H1 (cell line): ENCODE measurements at regions not wholly inside any gene's neighbourhood (a gene's known extent, or its start where the extent isn't known, plus 50 kb on each side); places are given as distances from the start of the nearest gene placed in this dataset.

ENCODE experiments used
- CTCF ChIA-PET: fragments of 300-600 bp; sonication (Branson Sonifier 250); formaldehyde crosslinking; loops from one replicate; lab custom pipeline; 2021; ENCODE audit not compliant: partially characterized antibody; lab: Charles Lee
- POLR2A ChIA-PET: fragments of 300-600 bp; sonication (Branson Sonifier 250); formaldehyde crosslinking; loops from one replicate; lab custom pipeline; 2021; ENCODE audit warnings: inconsistent platforms; ENCODE audit not compliant: partially characterized antibody; lab: Charles Lee
- DNase-seq, 2 experiments: peaks; one replicate each; pipeline versions ENCODE4 v3.0.0 to v3.0.0-alpha.2; 2010 to 2022; ENCODE audit warnings: low spot score in 2 of 2, low read depth in 1 of 2, mixed read lengths in 1 of 2
- FAIRE-seq: peaks from 2 replicates; lab custom pipeline; 2011; peaks lifted over from hg19 to GRCh38; lab: Jason Lieb, UNC
- H2AFZ ChIP-seq: 2 replicates; pipeline ENCODE4 v1.8.1; 2012; ENCODE audit warnings: low read length, inconsistent platforms
- H2AK5ac ChIP-seq: 2 replicates; pipeline ENCODE4 v1.6.1; 2013; ENCODE audit warnings: low read depth, low read length
- H2BK120ac ChIP-seq: replicated peaks from 2 replicates; pipeline ENCODE3; 2013; ENCODE audit warnings: low read depth, low read length, inconsistent platforms
- H2BK12ac ChIP-seq: 2 replicates; pipeline ENCODE4 v1.6.1; 2013; ENCODE audit warnings: low read depth, low read length
- H2BK15ac ChIP-seq: 2 replicates; pipeline ENCODE4 v1.6.1; 2013; ENCODE audit warnings: low read length
- H2BK20ac ChIP-seq: 2 replicates; pipeline ENCODE4 v1.6.1; 2013; ENCODE audit warnings: low read length
- H2BK5ac ChIP-seq: 2 replicates; pipeline ENCODE4 v1.6.1; 2013; ENCODE audit warnings: low read depth, low read length
- H3K14ac ChIP-seq: 2 replicates; pipeline ENCODE4 v1.6.1; 2013; ENCODE audit warnings: inconsistent platforms; ENCODE audit not compliant: insufficient read length
- H3K18ac ChIP-seq: 2 replicates; pipeline ENCODE4 v1.6.1; 2013; ENCODE audit warnings: low read length; ENCODE audit errors: extremely low read depth
- H3K23ac ChIP-seq: 2 replicates; pipeline ENCODE4 v1.6.1; 2013; ENCODE audit warnings: inconsistent platforms; ENCODE audit not compliant: insufficient read length
- H3K23me2 ChIP-seq: 2 replicates; pipeline ENCODE4 v1.6.1; 2013; ENCODE audit warnings: low read depth, low read length
- H3K27ac ChIP-seq: 2 replicates; pipeline ENCODE4 v1.6.1; 2011; ENCODE audit warnings: low read depth, low read length, inconsistent platforms
- H3K27me3 ChIP-seq, 4 experiments: replicated peaks in 1 of 4; 1 replicate in 1 of 4; 2 replicates in 3 of 4; pipeline versions ENCODE4 v1.6.1 to v1.8.1; 2011 to 2013; ENCODE audit warnings: low read length in 3 of 4, mild to moderate bottlenecking in 3 of 4, inconsistent platforms in 2 of 4, mixed read lengths in 2 of 4, moderate library complexity in 1 of 4; ENCODE audit not compliant: control insufficient read depth in 3 of 4, insufficient read depth in 3 of 4; ENCODE audit errors: extremely low read depth in 1 of 4
- H3K36me3 ChIP-seq, 4 experiments: 2 replicates each; pipeline versions ENCODE4 v1.6.1 to v1.8.1; 2011 to 2013; ENCODE audit warnings: mild to moderate bottlenecking in 4 of 4, low read length in 3 of 4, moderate library complexity in 2 of 4, control low read depth in 1 of 4, inconsistent platforms in 1 of 4; ENCODE audit not compliant: insufficient read depth in 4 of 4, control insufficient read depth in 2 of 4
- H3K4ac ChIP-seq: replicated peaks from 2 replicates; pipeline ENCODE3; 2013; ENCODE audit warnings: low read length, low read depth, mixed read lengths, inconsistent platforms; ENCODE audit not compliant: insufficient read length
- H3K4me1 ChIP-seq, 4 experiments: replicated peaks in 1 of 4; 1 replicate in 1 of 4; 2 replicates in 3 of 4; pipeline versions ENCODE4 v1.6.1 to v1.8.1; 2011 to 2013; ENCODE audit warnings: low read length in 3 of 4, inconsistent platforms in 2 of 4, mixed read lengths in 1 of 4; ENCODE audit not compliant: insufficient read depth in 4 of 4, control insufficient read depth in 3 of 4
- H3K4me2 ChIP-seq, 2 experiments: 2 replicates each; pipeline versions ENCODE4 v1.6.1 to v1.8.1; 2011 to 2013; ENCODE audit warnings: low read depth in 2 of 2, low read length in 2 of 2, control low read depth in 1 of 2, inconsistent platforms in 1 of 2, mild to moderate bottlenecking in 1 of 2; ENCODE audit not compliant: insufficient read depth in 1 of 2
- H3K4me3 ChIP-seq, 4 experiments: fragments of 200-600, 300-600 bp in 1 of 4; sonication (generic), shearing (Covaris generic), sonication (Bioruptor Twin) in 1 of 4; 2 replicates each; pipeline versions ENCODE4 v1.5.1 to v1.8.1; 2011 to 2016; ENCODE audit warnings: low read length in 4 of 4, low read depth in 3 of 4, control low read depth in 2 of 4, inconsistent platforms in 2 of 4, mild to moderate bottlenecking in 2 of 4, mixed read lengths in 1 of 4, moderate library complexity in 1 of 4; ENCODE audit not compliant: insufficient read depth in 2 of 4; ENCODE audit errors: extremely low read depth in 1 of 4
- H3K56ac ChIP-seq: replicated peaks from 2 replicates; pipeline ENCODE3; 2013; ENCODE audit warnings: low read depth, mild to moderate bottlenecking, mixed read lengths, low read length, inconsistent platforms; ENCODE audit not compliant: insufficient read length
- H3K79me1 ChIP-seq: 2 replicates; pipeline ENCODE4 v1.6.1; 2013; ENCODE audit warnings: low read depth, low read length, control low read depth
- H3K79me2 ChIP-seq, 2 experiments: 2 replicates each; pipeline versions ENCODE4 v1.6.1 to v1.8.1; 2012 to 2013; ENCODE audit warnings: low read length in 2 of 2, mild to moderate bottlenecking in 2 of 2, inconsistent platforms in 1 of 2; ENCODE audit not compliant: insufficient read depth in 2 of 2, control insufficient read depth in 1 of 2
- H3K9ac ChIP-seq, 4 experiments: replicated peaks in 1 of 4; 1 replicate in 1 of 4; 2 replicates in 3 of 4; pipeline versions ENCODE4 v1.6.1 to v1.8.1; 2011 to 2013; ENCODE audit warnings: low read depth in 3 of 4, low read length in 3 of 4, control low read depth in 2 of 4, mild to moderate bottlenecking in 2 of 4, moderate library complexity in 2 of 4, inconsistent platforms in 1 of 4; ENCODE audit errors: extremely low read depth in 1 of 4
- H3K9me3 ChIP-seq, 2 experiments: 2 replicates each; pipeline versions ENCODE4 v1.6.1 to v1.8.1; 2012 to 2013; ENCODE audit warnings: mild to moderate bottlenecking in 2 of 2, moderate library complexity in 2 of 2, control low read depth in 1 of 2, inconsistent platforms in 1 of 2, low read depth in 1 of 2, low read length in 1 of 2, mixed read lengths in 1 of 2; ENCODE audit not compliant: insufficient read depth in 2 of 2
- H4K20me1 ChIP-seq, 2 experiments: replicated peaks in 1 of 2; 2 replicates each; pipeline versions ENCODE3 to v1.8.1; 2011 to 2013; ENCODE audit warnings: inconsistent platforms in 2 of 2, low read length in 2 of 2, mild to moderate bottlenecking in 1 of 2; ENCODE audit not compliant: insufficient read depth in 2 of 2, control insufficient read depth in 1 of 2
- H4K5ac ChIP-seq: 2 replicates; pipeline ENCODE4 v1.6.1; 2013; ENCODE audit warnings: low read length, low read depth, mixed read lengths, inconsistent platforms; ENCODE audit not compliant: insufficient read length
- H4K8ac ChIP-seq: 2 replicates; pipeline ENCODE4 v1.8.0; 2013; ENCODE audit warnings: mild to moderate bottlenecking, moderate library complexity, low read length, inconsistent platforms; ENCODE audit not compliant: insufficient read depth; ENCODE audit errors: extremely low read depth
- H4K91ac ChIP-seq: replicated peaks from 2 replicates; pipeline ENCODE3; 2013; ENCODE audit warnings: low read length, mixed read lengths, inconsistent platforms; ENCODE audit not compliant: insufficient read length
- ASH2L ChIP-seq: fragments of 200-600, 300-600 bp; sonication (generic); IDR thresholded peaks from one replicate; pipeline ENCODE4 v1.7.1; 2017; ENCODE audit warnings: low read length
- GTF2F1 ChIP-seq: IDR thresholded peaks from 2 replicates; pipeline ENCODE4 v1.6.1; 2012; ENCODE audit warnings: low read depth, low read length, improper control_type of control experiment, borderline replicate concordance
- HDAC2 ChIP-seq, 2 experiments: fragments of 300-600 bp in 1 of 2; sonication (generic) in 1 of 2; IDR thresholded peaks; 2 replicates each; pipeline ENCODE4 v1.6.1; 2011 to 2012; ENCODE audit warnings: low read depth in 2 of 2, low read length in 2 of 2, mild to moderate bottlenecking in 2 of 2, moderate library complexity in 2 of 2, borderline replicate concordance in 1 of 2, inconsistent platforms in 1 of 2
- HDAC6 ChIP-seq: IDR thresholded peaks from one replicate; pipeline ENCODE4 v1.7.1; 2012; ENCODE audit warnings: low read depth, mild to moderate bottlenecking, inconsistent platforms, low read length, moderate library complexity
- JUND ChIP-seq: IDR thresholded peaks from 2 replicates; pipeline ENCODE4 v1.6.1; 2011; ENCODE audit warnings: mild to moderate bottlenecking, improper control_type of control experiment, low read length
- SAP30 ChIP-seq: fragments of 300-600 bp; sonication (generic); IDR thresholded peaks from 2 replicates; pipeline ENCODE4 v1.7.1; 2012; ENCODE audit warnings: low read length, moderate library complexity, mild to moderate bottlenecking, inconsistent platforms; ENCODE audit not compliant: insufficient read depth, insufficient replicate concordance
- SP2 ChIP-seq: IDR thresholded peaks from 2 replicates; pipeline ENCODE4 v1.6.1; 2012; ENCODE audit warnings: mild to moderate bottlenecking, low read length, inconsistent platforms
- YY1 ChIP-seq: IDR thresholded peaks from 2 replicates; pipeline ENCODE4 v1.6.1; 2011; ENCODE audit warnings: low read depth, mild to moderate bottlenecking, low read length
- WGBS, 2 experiments: shearing (Covaris generic) in 1 of 2; methylation state at CpG; one replicate each; pipeline versions ENCODE4 v1.1.6 to v1.1.7; 2013 to 2015; ENCODE audit warnings: low lambda C conversion rate in 2 of 2, mixed read lengths in 2 of 2, inconsistent platforms in 1 of 2, low coverage in 1 of 2, missing lambda C conversion rate in 1 of 2; ENCODE audit not compliant: insufficient replicate concordance in 2 of 2, insufficient coverage in 1 of 2, insufficient read length in 1 of 2; ENCODE audit errors: extremely low coverage in 1 of 2, missing lambda C conversion rate in 1 of 2; 5-methylcytosine and 5-hydroxymethylcytosine counted together
- TF ChIP-seq, protein P1 (sequence below): IDR thresholded peaks from 2 replicates; pipeline ENCODE4 v1.6.1; 2012; ENCODE audit warnings: low read length, inconsistent platforms

DNA sequence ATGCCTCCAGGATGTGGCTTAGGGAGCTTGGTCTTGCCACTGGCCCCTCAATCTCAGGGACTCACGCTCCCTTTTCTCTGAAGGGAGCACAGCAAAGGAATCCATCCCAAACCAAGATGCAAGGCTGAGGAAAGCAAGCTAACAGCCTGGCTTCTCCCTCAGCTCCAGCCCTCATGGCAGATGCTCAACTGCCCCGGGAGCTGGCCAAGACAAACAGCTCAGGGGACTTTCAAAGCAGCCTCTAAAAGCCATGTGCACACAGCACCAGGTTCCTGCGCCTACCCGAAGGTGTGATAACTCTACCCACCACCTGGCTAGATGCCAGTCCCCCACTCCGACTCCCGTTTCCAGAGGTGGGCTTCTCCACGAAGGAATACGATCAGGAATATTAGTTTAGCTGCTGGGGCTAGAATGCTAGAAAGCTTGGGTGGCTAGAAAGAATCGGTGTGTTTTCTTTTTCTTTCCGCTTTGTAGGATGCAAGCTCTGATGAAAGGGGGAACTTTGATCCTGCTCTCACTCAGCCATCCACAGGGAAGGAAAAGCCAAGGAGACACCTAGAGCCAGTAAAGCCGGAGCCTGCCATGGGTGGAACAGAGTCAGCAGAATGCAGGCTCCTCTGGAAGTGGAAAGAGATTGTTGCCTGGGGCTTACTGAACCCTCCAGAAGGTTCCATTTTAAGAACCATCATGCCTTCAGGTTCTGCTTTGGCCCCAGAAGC, 89.0 kb upstream of the FGFR2 start:
- no peak overlapping the region for H2AFZ ChIP-seq
- no peak overlapping the region for H3K27ac ChIP-seq
- no peak overlapping the region for H2BK120ac ChIP-seq
- H3K9ac ChIP-seq = no peak overlapping the region
- 0 out of 2 replicates have a peak overlapping the region, but pooled peaks have one; percentile 18 for H4K8ac ChIP-seq
- H2BK15ac ChIP-seq = no peak overlapping the region
- H3K4me2 ChIP-seq = no peak overlapping the region
- H3K18ac ChIP-seq = no peak overlapping the region
- H3K4ac ChIP-seq = no peak overlapping the region
- no peaks in the 10 kb centered on the region for H3K79me1 ChIP-seq
- ChIA-PET POLR2A (no interaction called here), CTCF (interaction anchor here (0.7 to 6.5 kb wide), 3 partner anchors 10 to 199 kb away, joined by 3 to 53 read pairs (median 3); no protein-coding TSS in a partner anchor)
- no peak overlapping the region for H2BK20ac ChIP-seq
- no peak overlapping the region for H3K56ac ChIP-seq
- H3K23ac ChIP-seq = no peak overlapping the region
- no peak overlapping the region for H2BK5ac ChIP-seq
- H3K14ac ChIP-seq = no peak overlapping the region
- no peaks in the 10 kb centered on the region for H4K20me1 ChIP-seq
- DNase-seq = no peak
- no peaks in the 10 kb centered on the region for H3K23me2 ChIP-seq
- no peak overlapping the region; the same call in 1 of the 2 replicates for H2BK12ac ChIP-seq
- H4K5ac ChIP-seq = no peak overlapping the region
- FAIRE-seq = no peak
- no peaks in the 10 kb centered on the region for H3K36me3 ChIP-seq
- H4K91ac ChIP-seq = no peak overlapping the region
- no peaks in the 10 kb centered on the region for H3K79me2 ChIP-seq
- H3K27me3 ChIP-seq = no peaks in the 10 kb centered on the region
- TF ChIP-seq SAP30 (no peak), GTF2F1 (no peak), SP2 (no peak), HDAC2 (IDR thresholded peaks at IDR 0.05; ENCODE audit: borderline replicate concordance in 1 of 2, low read depth in 2 of 2, low read length in 2 of 2) (no peak), YY1 (no peak), JUND (no peak), ASH2L (no peak), HDAC6 (no peak)
- TF ChIP-seq, protein P1, sequence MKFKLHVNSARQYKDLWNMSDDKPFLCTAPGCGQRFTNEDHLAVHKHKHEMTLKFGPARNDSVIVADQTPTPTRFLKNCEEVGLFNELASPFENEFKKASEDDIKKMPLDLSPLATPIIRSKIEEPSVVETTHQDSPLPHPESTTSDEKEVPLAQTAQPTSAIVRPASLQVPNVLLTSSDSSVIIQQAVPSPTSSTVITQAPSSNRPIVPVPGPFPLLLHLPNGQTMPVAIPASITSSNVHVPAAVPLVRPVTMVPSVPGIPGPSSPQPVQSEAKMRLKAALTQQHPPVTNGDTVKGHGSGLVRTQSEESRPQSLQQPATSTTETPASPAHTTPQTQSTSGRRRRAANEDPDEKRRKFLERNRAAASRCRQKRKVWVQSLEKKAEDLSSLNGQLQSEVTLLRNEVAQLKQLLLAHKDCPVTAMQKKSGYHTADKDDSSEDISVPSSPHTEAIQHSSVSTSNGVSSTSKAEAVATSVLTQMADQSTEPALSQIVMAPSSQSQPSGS = no peak
- no peak overlapping the region for H2AK5ac ChIP-seq
- H3K4me3 ChIP-seq = no peak overlapping the region
- 93% methylated on average over 10 of the region's 11 CpGs; no CpG with 5 or more reads in 1 of the 2 experiments for WGBS, 2 experiments
- H3K9me3 ChIP-seq = no peaks in the 10 kb centered on the region
- peaks cover 0 to 10% (median 5%) of the 10 kb centered on the region in 4 experiments; a peak in 5 of 7 replicates for H3K4me1 ChIP-seq
